ENCODE measurements at regions not wholly inside any gene's neighbourhood (a gene's known extent, or its start where the extent isn't known, plus 50 kb on each side); places are given as distances from the start of the nearest gene placed in this dataset.

DNA sequence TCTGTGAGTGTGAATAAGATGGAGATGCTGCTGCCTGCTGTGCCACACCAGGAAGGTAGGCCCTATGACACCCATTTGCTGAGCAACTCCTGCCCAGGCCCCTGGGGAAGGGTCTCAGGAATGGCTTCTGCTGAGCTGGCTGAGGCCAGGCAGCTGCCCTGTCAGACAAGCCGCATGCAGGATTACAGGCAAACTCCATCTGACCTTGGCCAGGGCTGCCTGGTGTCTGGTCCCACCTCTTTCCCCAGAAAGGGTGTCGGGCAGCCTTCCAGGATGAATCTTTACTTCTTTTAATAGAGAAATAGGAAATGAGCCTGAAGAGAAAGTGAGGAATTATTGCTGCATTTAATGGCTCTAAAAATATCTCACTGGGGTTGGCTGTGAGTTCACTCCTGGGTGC lies 182.5 kb downstream of the IRX5 start:
- WGBS, 2 donors: 44 to 46% methylated on average over 2 of the region's 2 CpGs
- H3K9me3 ChIP-seq: no peaks in the 10 kb centered on the region
- H3K27ac ChIP-seq: no peak overlapping the region
- TF ChIP-seq, protein P1, sequence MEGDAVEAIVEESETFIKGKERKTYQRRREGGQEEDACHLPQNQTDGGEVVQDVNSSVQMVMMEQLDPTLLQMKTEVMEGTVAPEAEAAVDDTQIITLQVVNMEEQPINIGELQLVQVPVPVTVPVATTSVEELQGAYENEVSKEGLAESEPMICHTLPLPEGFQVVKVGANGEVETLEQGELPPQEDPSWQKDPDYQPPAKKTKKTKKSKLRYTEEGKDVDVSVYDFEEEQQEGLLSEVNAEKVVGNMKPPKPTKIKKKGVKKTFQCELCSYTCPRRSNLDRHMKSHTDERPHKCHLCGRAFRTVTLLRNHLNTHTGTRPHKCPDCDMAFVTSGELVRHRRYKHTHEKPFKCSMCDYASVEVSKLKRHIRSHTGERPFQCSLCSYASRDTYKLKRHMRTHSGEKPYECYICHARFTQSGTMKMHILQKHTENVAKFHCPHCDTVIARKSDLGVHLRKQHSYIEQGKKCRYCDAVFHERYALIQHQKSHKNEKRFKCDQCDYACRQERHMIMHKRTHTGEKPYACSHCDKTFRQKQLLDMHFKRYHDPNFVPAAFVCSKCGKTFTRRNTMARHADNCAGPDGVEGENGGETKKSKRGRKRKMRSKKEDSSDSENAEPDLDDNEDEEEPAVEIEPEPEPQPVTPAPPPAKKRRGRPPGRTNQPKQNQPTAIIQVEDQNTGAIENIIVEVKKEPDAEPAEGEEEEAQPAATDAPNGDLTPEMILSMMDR (IDR thresholded peaks at IDR 0.05): no peak
- no peak for TF ChIP-seq POLR2A (IDR thresholded peaks at IDR 0.05)
- no peaks in the 10 kb centered on the region for H3K27me3 ChIP-seq
- H3K36me3 ChIP-seq (ENCODE audit: low read depth, missing control alignments): no peaks in the 10 kb centered on the region
- H3K4me1 ChIP-seq: no peaks in the 10 kb centered on the region
- DNase-seq: no peak
- intact Hi-C loops (cut with DNase I; ENCODE audit: low total_unique reads): no loop called here
- no peak overlapping the region for H3K4me3 ChIP-seq

GRCh38 chr16:55115506-55115905 lies 184.8 kb downstream of the IRX5 start:
- intact Hi-C loops (cut with DNase I; ENCODE audit: low total_unique reads): no loop called here
- no peaks in the 10 kb centered on the region for H3K9me3 ChIP-seq
- no peaks in the 10 kb centered on the region for H3K4me1 ChIP-seq
- H3K27ac ChIP-seq: no peak overlapping the region
- H3K4me3 ChIP-seq: no peak overlapping the region
- no peaks in the 10 kb centered on the region for H3K36me3 ChIP-seq (ENCODE audit: low read depth, missing control alignments)
- 85 to 87% methylated on average over 2 of the region's 2 CpGs for WGBS, 2 donors
- no peaks in the 10 kb centered on the region for H3K27me3 ChIP-seq
- DNase-seq: no peak
- TF ChIP-seq, protein P1 (IDR thresholded peaks at IDR 0.05): no peak
- no peak for TF ChIP-seq POLR2A (IDR thresholded peaks at IDR 0.05)

GRCh38 chr16:55116165-55116920 lies 185.7 kb downstream of the IRX5 start:
- Histone ChIP-seq H3K36me3 (ENCODE audit: low read depth, missing control alignments) (no peaks in the 10 kb centered on the region), H3K27me3 (no peaks in the 10 kb centered on the region), H3K9me3 (no peaks in the 10 kb centered on the region), H3K4me1 (no peaks in the 10 kb centered on the region), H3K4me3 (no peak overlapping the region), H3K27ac (no peak overlapping the region)
- no peak for TF ChIP-seq POLR2A (IDR thresholded peaks at IDR 0.05)
- TF ChIP-seq, protein P1 (IDR thresholded peaks at IDR 0.05): no peak
- DNase-seq: no peak
- intact Hi-C loops (cut with DNase I; ENCODE audit: low total_unique reads): no loop called here
- 74 to 85% methylated on average over 13 to 14 of the region's 14 CpGs for WGBS, 2 donors

DNA sequence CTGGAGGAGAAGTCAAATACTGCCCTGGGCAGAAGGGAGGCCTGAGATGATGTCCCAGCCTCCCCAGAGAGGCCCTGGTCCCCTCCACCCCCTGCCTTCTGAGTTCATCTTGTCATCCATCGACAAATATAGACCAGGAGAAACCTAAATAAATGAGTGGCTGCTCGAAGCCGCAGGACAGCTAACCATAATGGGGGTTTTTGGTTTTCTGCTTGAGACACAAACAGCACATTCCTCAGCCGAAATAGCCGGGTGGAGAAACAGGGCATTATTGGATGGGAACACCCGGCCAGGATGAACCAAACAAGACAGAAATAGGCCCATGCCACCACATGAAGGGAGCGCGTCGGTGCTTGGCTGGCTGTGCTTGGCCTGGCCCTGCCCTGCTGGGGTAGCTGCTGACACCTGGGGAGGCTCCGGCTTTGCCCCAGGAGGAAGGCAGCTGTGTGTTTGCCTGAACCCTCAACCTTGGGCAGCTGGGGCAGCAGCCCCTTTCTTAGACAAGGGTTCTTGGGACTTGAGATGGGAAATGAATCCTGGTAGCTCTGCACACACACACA lies 188.1 kb downstream of the IRX5 start:
- Histone ChIP-seq H3K36me3 (ENCODE audit: low read depth, missing control alignments) (no peaks in the 10 kb centered on the region), H3K4me3 (no peak overlapping the region), H3K27ac (no peak overlapping the region), H3K9me3 (no peaks in the 10 kb centered on the region), H3K4me1 (no peaks in the 10 kb centered on the region), H3K27me3 (no peaks in the 10 kb centered on the region)
- DNase-seq: no peak
- TF ChIP-seq, protein P1 (IDR thresholded peaks at IDR 0.05): no peak
- no peak for TF ChIP-seq POLR2A (IDR thresholded peaks at IDR 0.05)
- WGBS, 2 donors: 89 to 92% methylated on average over 10 of the region's 10 CpGs
- intact Hi-C loops (cut with DNase I; ENCODE audit: low total_unique reads): no loop called here

GRCh38 chr16:55120408-55120807 lies 189.7 kb downstream of the IRX5 start:
- Histone ChIP-seq H3K36me3 (ENCODE audit: low read depth, missing control alignments) (no peaks in the 10 kb centered on the region), H3K4me3 (no peak overlapping the region), H3K27me3 (no peaks in the 10 kb centered on the region), H3K9me3 (no peaks in the 10 kb centered on the region), H3K4me1 (no peaks in the 10 kb centered on the region), H3K27ac (no peak overlapping the region)
- DNase-seq: no peak
- WGBS, 2 donors: 19 to 37% methylated on average over 2 of the region's 2 CpGs
- TF ChIP-seq, protein P1 (IDR thresholded peaks at IDR 0.05): no peak
- no peak for TF ChIP-seq POLR2A (IDR thresholded peaks at IDR 0.05)
- intact Hi-C loops (cut with DNase I; ENCODE audit: low total_unique reads): no loop called here

All from testis (tissue), 2 donors.